Common myeloid progenitor, CD34-positive (primary cell): ENCODE measurements at regions not wholly inside any gene's neighbourhood (a gene's known extent, or its start where the extent isn't known, plus 50 kb on each side); places are given as distances from the start of the nearest gene placed in this dataset.
"Not testable (repeated sequence)": the region's sequence is repeated elsewhere in the genome, so short reads cannot be mapped to it uniquely, and the experiment has no call there.

Experiments
- CTCF ChIA-PET: fragments of 350-600 bp; sonication (Branson Sonifier 250); formaldehyde crosslinking; loops from one replicate; lab custom pipeline; 2021; ENCODE audit warnings: antibody characterized with exemption; lab: Charles Lee
- POLR2A ChIA-PET: fragments of 350-600 bp; sonication (Branson Sonifier 250); formaldehyde crosslinking; loops from one replicate; lab custom pipeline; 2021; ENCODE audit warnings: antibody characterized with exemption; lab: Charles Lee
- DNase-seq, 3 donors: peaks; one replicate each; pipeline versions ENCODE4 v3.0.0 to v3.0.0-alpha.2; 2013
- H3K27ac ChIP-seq, 2 experiments: 1 replicate in 1 of 2; 2 replicates in 1 of 2; pipeline ENCODE4 v1.7.0; 2013; ENCODE audit warnings: inconsistent platforms in 2 of 2, low read length in 2 of 2, mild to moderate bottlenecking in 2 of 2, low read depth in 1 of 2, moderate library complexity in 1 of 2; ENCODE audit not compliant: severe bottlenecking in 2 of 2, insufficient read depth in 1 of 2, poor library complexity in 1 of 2
- H3K27me3 ChIP-seq, 5 experiments: replicated peaks in 2 of 5; 1 replicate in 3 of 5; 2 replicates in 2 of 5; pipeline versions ENCODE4 v1.6.1 to v1.7.0; 2013; ENCODE audit warnings: low read length in 4 of 5, mild to moderate bottlenecking in 2 of 5, moderate library complexity in 2 of 5, inconsistent platforms in 1 of 5; ENCODE audit not compliant: insufficient read depth in 5 of 5, control insufficient read depth in 4 of 5
- H3K36me3 ChIP-seq, 4 experiments: 1 replicate in 2 of 4; 2 replicates in 2 of 4; pipeline versions ENCODE4 v1.6.1 to v1.7.0; 2013; ENCODE audit warnings: low read length in 3 of 4, control low read depth in 1 of 4, mild to moderate bottlenecking in 1 of 4; ENCODE audit not compliant: control insufficient read depth in 4 of 4, insufficient read depth in 4 of 4
- H3K4me1 ChIP-seq, 4 experiments: 1 replicate in 3 of 4; 2 replicates in 1 of 4; pipeline versions ENCODE4 v1.6.1 to v1.7.1; 2013; ENCODE audit warnings: low read length in 3 of 4, mild to moderate bottlenecking in 3 of 4, control low read depth in 1 of 4, inconsistent platforms in 1 of 4, moderate library complexity in 1 of 4; ENCODE audit not compliant: control insufficient read depth in 4 of 4, insufficient read depth in 4 of 4; ENCODE audit errors: control extremely low read depth in 1 of 4
- H3K4me3 ChIP-seq, 7 experiments: 1 replicate in 4 of 7; 2 replicates in 3 of 7; pipeline versions ENCODE4 v1.5.1 to v1.7.0; 2013; ENCODE audit warnings: mild to moderate bottlenecking in 7 of 7, low read length in 6 of 7, moderate library complexity in 6 of 7, inconsistent platforms in 2 of 7, low read depth in 2 of 7, control low read depth in 1 of 7; ENCODE audit not compliant: insufficient read depth in 4 of 7, control insufficient read depth in 1 of 7; ENCODE audit errors: extremely low read depth in 1 of 7
- H3K9me3 ChIP-seq, 5 experiments: 1 replicate in 4 of 5; 2 replicates in 1 of 5; pipeline versions ENCODE4 v1.6.1 to v1.7.1; 2013; ENCODE audit warnings: low read length in 4 of 5, mild to moderate bottlenecking in 2 of 5, inconsistent platforms in 1 of 5, low read depth in 1 of 5, moderate library complexity in 1 of 5; ENCODE audit not compliant: control insufficient read depth in 4 of 5, insufficient read depth in 2 of 5; ENCODE audit errors: control extremely low read depth in 1 of 5
- WGBS: methylation state at CpG from one replicate; pipeline ENCODE4 v1.1.5; 2013; ENCODE audit not compliant: insufficient coverage; 5-methylcytosine and 5-hydroxymethylcytosine counted together

GRCh38 chr16:21422824-21423223, 144.7 kb upstream of the CRYM start:
- H3K4me1 ChIP-seq, H3K27ac ChIP-seq, H3K9me3 ChIP-seq, H3K36me3 ChIP-seq, POLR2A ChIA-PET, DNase-seq, CTCF ChIA-PET, H3K27me3 ChIP-seq, H3K4me3 ChIP-seq: not testable (repeated sequence)
- WGBS = no CpG with 5 or more reads among the region's 7 CpGs

DNA sequence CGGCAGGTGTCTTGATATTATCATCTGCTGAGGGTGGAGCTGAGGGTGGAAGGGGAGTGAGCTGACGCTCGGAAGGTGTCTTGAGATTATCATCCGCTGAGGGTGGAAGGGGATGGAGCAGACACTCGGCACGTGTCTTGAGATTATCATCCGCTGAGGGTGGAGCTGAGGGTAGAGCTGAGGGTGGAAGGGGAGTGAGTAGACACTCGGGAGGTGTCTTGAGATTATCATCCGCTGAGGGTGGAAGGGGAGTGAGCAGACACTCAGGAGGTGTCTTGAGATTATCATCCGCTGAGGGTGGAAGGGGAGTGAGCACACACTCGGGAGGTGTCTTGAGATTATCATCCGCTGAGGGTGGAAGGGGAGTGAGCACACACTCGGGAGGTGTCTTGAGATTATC, 126.6 kb upstream of the CRYM start:
- H3K4me1 ChIP-seq, H3K27ac ChIP-seq, DNase-seq, CTCF ChIA-PET, H3K36me3 ChIP-seq, H3K9me3 ChIP-seq, H3K27me3 ChIP-seq, POLR2A ChIA-PET, H3K4me3 ChIP-seq: not testable (repeated sequence)
- WGBS = no CpG with 5 or more reads among the region's 13 CpGs

- H3K9me3 ChIP-seq, DNase-seq, CTCF ChIA-PET, H3K27ac ChIP-seq, H3K36me3 ChIP-seq, POLR2A ChIA-PET, H3K4me3 ChIP-seq, H3K27me3 ChIP-seq, H3K4me1 ChIP-seq: not testable (repeated sequence)
- WGBS = no CpG with 5 or more reads among the region's 5 CpGs
These were observed 119.8 kb upstream of the CRYM start for GRCh38 chr16:21397866-21398265.

DNA sequence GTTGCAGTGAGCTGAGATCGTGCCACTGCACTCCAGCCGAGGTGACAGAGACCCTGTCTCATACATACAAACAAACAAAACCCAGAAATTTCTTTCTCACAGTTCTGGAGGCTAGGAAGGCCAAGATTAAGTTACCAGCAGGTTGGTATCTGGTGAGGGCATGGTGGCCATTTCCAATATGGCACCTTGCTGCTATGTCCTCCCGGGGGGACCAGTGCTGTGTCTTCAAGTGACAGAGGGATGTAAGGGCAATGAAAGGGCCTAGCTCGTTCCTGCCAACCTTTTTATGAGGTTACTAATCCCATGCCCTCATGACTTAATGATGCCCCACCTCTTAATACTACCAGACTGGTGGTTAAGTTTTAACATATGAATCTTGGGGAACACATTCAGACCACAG, 118.5 kb upstream of the CRYM start:
- H3K36me3 ChIP-seq, CTCF ChIA-PET, H3K4me3 ChIP-seq, H3K27ac ChIP-seq, DNase-seq, H3K4me1 ChIP-seq, H3K27me3 ChIP-seq, H3K9me3 ChIP-seq, POLR2A ChIA-PET: not testable (repeated sequence)
- no CpG with 5 or more reads among the region's 4 CpGs for WGBS

DNA sequence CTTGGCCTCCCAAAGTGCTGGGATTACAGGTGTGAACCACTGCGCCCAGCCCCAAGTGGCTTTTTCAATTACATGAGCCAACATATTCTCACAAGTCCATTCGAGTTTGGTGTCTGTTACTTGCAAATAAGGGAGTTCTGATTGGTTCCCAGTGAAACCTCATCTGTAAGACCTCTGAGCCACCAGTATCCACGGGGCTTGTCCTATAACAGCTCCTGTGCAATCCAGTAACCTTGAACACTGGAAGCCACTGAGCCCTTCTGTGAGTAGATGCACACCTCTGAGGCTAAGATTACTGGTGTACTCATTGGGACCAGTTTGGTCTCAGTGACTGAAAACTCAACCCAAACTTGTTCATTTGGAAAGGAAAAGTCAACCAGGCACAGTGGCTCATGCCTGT, 112.5 kb upstream of the CRYM start:
- H3K4me1 ChIP-seq, H3K9me3 ChIP-seq, H3K36me3 ChIP-seq, H3K27me3 ChIP-seq, DNase-seq, H3K27ac ChIP-seq, CTCF ChIA-PET, POLR2A ChIA-PET, H3K4me3 ChIP-seq: not testable (repeated sequence)
- no CpG with 5 or more reads among the region's 3 CpGs for WGBS

GRCh38 chr16:21389860-21390259, 111.8 kb upstream of the CRYM start:
- CTCF ChIA-PET = not testable (repeated sequence)

DNA sequence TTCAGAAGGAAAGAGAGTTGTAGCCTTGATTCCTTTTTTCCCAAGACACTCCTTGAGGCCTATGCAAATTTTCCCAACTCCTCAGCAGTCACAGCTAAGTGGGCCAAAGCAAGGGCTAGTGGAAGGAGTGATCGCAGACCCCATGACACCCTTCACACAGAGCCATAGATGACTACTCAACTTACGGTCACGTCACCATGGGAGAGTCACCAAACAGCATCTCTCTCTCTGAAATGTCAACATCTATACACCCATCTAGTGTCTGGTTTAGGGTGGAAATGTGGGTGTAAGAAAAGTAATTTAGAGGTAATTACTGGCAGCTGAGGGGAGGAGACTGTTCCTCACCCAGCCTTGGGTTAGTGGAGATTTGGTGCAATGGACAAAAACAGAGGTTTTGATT, 109.7 kb upstream of the CRYM start:
- H3K27ac ChIP-seq, H3K4me3 ChIP-seq, H3K9me3 ChIP-seq, CTCF ChIA-PET, DNase-seq, POLR2A ChIA-PET, H3K36me3 ChIP-seq, H3K27me3 ChIP-seq, H3K4me1 ChIP-seq: not testable (repeated sequence)
- no CpG with 5 or more reads among the region's 3 CpGs for WGBS

More at GRCh38 chr16:21389860-21390259, 111.8 kb upstream of the CRYM start:
- H3K27me3 ChIP-seq, H3K27ac ChIP-seq, DNase-seq, H3K4me1 ChIP-seq, H3K36me3 ChIP-seq, H3K4me3 ChIP-seq, H3K9me3 ChIP-seq, POLR2A ChIA-PET: not testable (repeated sequence)
- no CpG with 5 or more reads among the region's 7 CpGs for WGBS
